Left lobe of liver (tissue), 2 donors: ENCODE measurements at regions not wholly inside any gene's neighbourhood (a gene's known extent, or its start where the extent isn't known, plus 50 kb on each side); places are given as distances from the start of the nearest gene placed in this dataset.

Experiments used
- ATAC-seq: fragments of 200-7000 bp; cut with Tn5 transposase; one replicate; pipeline ENCODE4 v1.9.1; 2020; ENCODE audit warnings: mild to moderate bottlenecking, moderate library complexity
- DNase-seq: peaks from one replicate; pipeline ENCODE4 v3.0.0-alpha.2; 2020; ENCODE audit warnings: low spot score
- donor health status: DM: no; HTN: no; CAD: no; lungs with moderate emphysema.
- donor health status: DM: no; HTN: yes; CAD: no.

GRCh38 chr6:133688705-133689492, 200.0 kb upstream of the TCF21 start:
- DNase-seq (no peak), ATAC-seq (no peak)

GRCh38 chr6:133689863-133690262, 199.1 kb upstream of the TCF21 start:
- no peak for ATAC-seq
- DNase-seq, result no peak

- DNase-seq (no peak), ATAC-seq (no peak)
Measured at GRCh38 chr6:133693565-133693964, 195.3 kb upstream of the TCF21 start.

- ATAC-seq, result no peak
- DNase-seq, result no peak
Measured at GRCh38 chr6:133697185-133697584, 191.7 kb upstream of the TCF21 start.

GRCh38 chr6:133697666-133698065, 191.2 kb upstream of the TCF21 start:
- ATAC-seq (no peak), DNase-seq (no peak)

- DNase-seq, result no peak
- ATAC-seq, result no peak
Measured at GRCh38 chr6:133698272-133698671, 190.6 kb upstream of the TCF21 start.

- ATAC-seq, result no peak
Measured at GRCh38 chr6:133699741-133700385, 189.1 kb upstream of the TCF21 start.

GRCh38 chr6:133701633-133702331, 187.1 kb upstream of the TCF21 start:
- DNase-seq, result no peak

More at GRCh38 chr6:133699741-133700385, 189.1 kb upstream of the TCF21 start:
- DNase-seq, result no peak

GRCh38 chr6:133704371-133704770, 184.5 kb upstream of the TCF21 start:
- DNase-seq, result no peak
- no peak for ATAC-seq

More at GRCh38 chr6:133701633-133702331, 187.1 kb upstream of the TCF21 start:
- no peak for ATAC-seq

GRCh38 chr6:133705066-133705465, 183.8 kb upstream of the TCF21 start:
- no peak for ATAC-seq

GRCh38 chr6:133705731-133706130, 183.2 kb upstream of the TCF21 start:
- no peak for ATAC-seq
- no peak for DNase-seq

More at GRCh38 chr6:133705066-133705465, 183.8 kb upstream of the TCF21 start:
- DNase-seq, result no peak

- ATAC-seq, result no peak
- DNase-seq, result no peak
Measured at GRCh38 chr6:133707456-133707855, 181.5 kb upstream of the TCF21 start.

- DNase-seq, result no peak
- ATAC-seq, result no peak
Measured at GRCh38 chr6:133710826-133711225, 178.1 kb upstream of the TCF21 start.

- ATAC-seq, result no peak
- no peak for DNase-seq
Measured at GRCh38 chr6:133715270-133715669, 173.6 kb upstream of the TCF21 start.

- DNase-seq (no peak), ATAC-seq (no peak)
Measured at GRCh38 chr6:133724726-133725125, 164.2 kb upstream of the TCF21 start.

- ATAC-seq, result no peak
- DNase-seq, result no peak
Measured at GRCh38 chr6:133726188-133726587, 162.7 kb upstream of the TCF21 start.

- DNase-seq, result no peak
- no peak for ATAC-seq
Measured at GRCh38 chr6:133730881-133731280, 158.0 kb upstream of the TCF21 start.

GRCh38 chr6:133740218-133740617, 148.7 kb upstream of the TCF21 start:
- DNase-seq, result no peak
- ATAC-seq, result no peak

- DNase-seq (no peak), ATAC-seq (no peak)
Measured at GRCh38 chr6:133740816-133741215, 148.1 kb upstream of the TCF21 start.

GRCh38 chr6:133741375-133741861, 147.5 kb upstream of the TCF21 start:
- no peak for ATAC-seq
- DNase-seq, result no peak

- DNase-seq (no peak), ATAC-seq (no peak)
Measured at GRCh38 chr6:133743621-133744020, 145.3 kb upstream of the TCF21 start.

- DNase-seq (no peak), ATAC-seq (no peak)
Measured at GRCh38 chr6:133746417-133746770, 142.5 kb upstream of the TCF21 start.
